HL-60 (cell line): ENCODE measurements at regions not wholly inside any gene's neighbourhood (a gene's known extent, or its start where the extent isn't known, plus 50 kb on each side); places are given as distances from the start of the nearest gene placed in this dataset.

Source experiments
- DNase-seq, 2 experiments: peaks; one replicate each; pipeline ENCODE4 v3.0.0-alpha.2; 2010 to 2020; ENCODE audit warnings: low read depth in 1 of 2, low spot score in 1 of 2
- H3K27ac ChIP-seq: fragments of 250-450 bp; sonication (Bioruptor Pico); replicated peaks from 2 replicates; pipeline ENCODE4 v1.5.1; 2020; ENCODE audit warnings: mild to moderate bottlenecking, moderate library complexity
- H3K27me3 ChIP-seq: fragments of 250-450 bp; sonication (Bioruptor Pico); 2 replicates; pipeline ENCODE4 v1.5.1; 2021; ENCODE audit warnings: mild to moderate bottlenecking, moderate library complexity; ENCODE audit not compliant: insufficient read depth, poor library complexity, severe bottlenecking
- H3K4me3 ChIP-seq: replicated peaks from 2 replicates; pipeline ENCODE4 v1.5.1; 2011; ENCODE audit warnings: mild to moderate bottlenecking, control low read depth, low read length; ENCODE audit not compliant: insufficient read depth
- GABPA ChIP-seq: IDR thresholded peaks from 2 replicates; pipeline ENCODE4 v1.6.1; 2012; ENCODE audit warnings: low read depth
- POLR2AphosphoS5 ChIP-seq: IDR thresholded peaks from 2 replicates; pipeline ENCODE4 v1.6.1; 2012; ENCODE audit warnings: low read depth
- REST ChIP-seq: IDR thresholded peaks from 2 replicates; pipeline ENCODE4 v1.6.1; 2012; ENCODE audit warnings: low read depth; ENCODE audit not compliant: insufficient replicate concordance
- SPI1 ChIP-seq: IDR thresholded peaks from 2 replicates; pipeline ENCODE4 v1.6.1; 2012; ENCODE audit warnings: low read depth, mild to moderate bottlenecking, borderline replicate concordance
- TF ChIP-seq, protein P1 (sequence below): IDR thresholded peaks from one replicate; pipeline ENCODE4 v1.5.1; 2011; ENCODE audit warnings: low read length, control low read depth, inconsistent platforms; ENCODE audit not compliant: insufficient read depth

- no peak for TF ChIP-seq GABPA
- TF ChIP-seq SPI1 = no peak
- TF ChIP-seq, protein P1, sequence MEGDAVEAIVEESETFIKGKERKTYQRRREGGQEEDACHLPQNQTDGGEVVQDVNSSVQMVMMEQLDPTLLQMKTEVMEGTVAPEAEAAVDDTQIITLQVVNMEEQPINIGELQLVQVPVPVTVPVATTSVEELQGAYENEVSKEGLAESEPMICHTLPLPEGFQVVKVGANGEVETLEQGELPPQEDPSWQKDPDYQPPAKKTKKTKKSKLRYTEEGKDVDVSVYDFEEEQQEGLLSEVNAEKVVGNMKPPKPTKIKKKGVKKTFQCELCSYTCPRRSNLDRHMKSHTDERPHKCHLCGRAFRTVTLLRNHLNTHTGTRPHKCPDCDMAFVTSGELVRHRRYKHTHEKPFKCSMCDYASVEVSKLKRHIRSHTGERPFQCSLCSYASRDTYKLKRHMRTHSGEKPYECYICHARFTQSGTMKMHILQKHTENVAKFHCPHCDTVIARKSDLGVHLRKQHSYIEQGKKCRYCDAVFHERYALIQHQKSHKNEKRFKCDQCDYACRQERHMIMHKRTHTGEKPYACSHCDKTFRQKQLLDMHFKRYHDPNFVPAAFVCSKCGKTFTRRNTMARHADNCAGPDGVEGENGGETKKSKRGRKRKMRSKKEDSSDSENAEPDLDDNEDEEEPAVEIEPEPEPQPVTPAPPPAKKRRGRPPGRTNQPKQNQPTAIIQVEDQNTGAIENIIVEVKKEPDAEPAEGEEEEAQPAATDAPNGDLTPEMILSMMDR = no peak
- no peak for TF ChIP-seq POLR2AphosphoS5
- TF ChIP-seq REST = no peak
- no peak for DNase-seq
- Histone ChIP-seq H3K27ac (no peak overlapping the region), H3K4me3 (no peak overlapping the region), H3K27me3 (no peaks in the 10 kb centered on the region)
Measured at GRCh38 chrX:39299615-39300014, 498.4 kb downstream of the MID1IP1 start.

- H3K4me3 ChIP-seq = no peak overlapping the region
- DNase-seq = no peak
- TF ChIP-seq REST = no peak
- TF ChIP-seq SPI1 = no peak
- TF ChIP-seq, protein P1 = no peak
- TF ChIP-seq GABPA = no peak
- TF ChIP-seq POLR2AphosphoS5 = no peak
Measured at GRCh38 chrX:39301036-39301435, 499.8 kb downstream of the MID1IP1 start.

GRCh38 chrX:39302838-39303237 lies 501.6 kb downstream of the MID1IP1 start:
- TF ChIP-seq POLR2AphosphoS5 (no peak), REST (no peak), SPI1 (no peak), GABPA (no peak)
- TF ChIP-seq, protein P1 = no peak
- no peaks in the 10 kb centered on the region for H3K27me3 ChIP-seq
- no peak for DNase-seq
- H3K4me3 ChIP-seq = no peak overlapping the region
- no peak overlapping the region for H3K27ac ChIP-seq

More at GRCh38 chrX:39301036-39301435, 499.8 kb downstream of the MID1IP1 start:
- Histone ChIP-seq H3K27ac (no peak overlapping the region), H3K27me3 (no peaks in the 10 kb centered on the region)
